ENCODE measurements at regions not wholly inside any gene's neighbourhood (a gene's known extent, or its start where the extent isn't known, plus 50 kb on each side); places are given as distances from the start of the nearest gene placed in this dataset.

- TF ChIP-seq SP1 (IDR thresholded peaks at IDR 0.05) (no peak), FOXM1 (IDR thresholded peaks at IDR 0.05; ENCODE audit: borderline replicate concordance) (no peak), FOXK2 (IDR thresholded peaks at IDR 0.05) (no peak), HDGF (IDR thresholded peaks at IDR 0.05; ENCODE audit: borderline replicate concordance) (no peak), NFRKB (IDR thresholded peaks at IDR 0.05) (no peak)
These were observed 70.7 kb upstream of the ANXA10 start for GRCh38 chr4:168021666-168022065.
